ENCODE measurements at regions not wholly inside any gene's neighbourhood (a gene's known extent, or its start where the extent isn't known, plus 50 kb on each side); places are given as distances from the start of the nearest gene placed in this dataset.

GRCh38 chr7:27399791-27400567 lies 157.4 kb downstream of the EVX1 start:
- H3K36me3 ChIP-seq: no peaks in the 10 kb centered on the region
- no peaks in the 10 kb centered on the region for H3K27me3 ChIP-seq
- no peak overlapping the region for H3K27ac ChIP-seq
- H3K4me3 ChIP-seq: no peak overlapping the region
- intact Hi-C loops (cut with DNase I; ENCODE audit: low total_unique reads): no loop called here
- no peak for DNase-seq
- no peaks in the 10 kb centered on the region for H3K4me1 ChIP-seq
- no peak for TF ChIP-seq CTCF (IDR thresholded peaks at IDR 0.05)
- no peaks in the 10 kb centered on the region for H3K9me3 ChIP-seq

- intact Hi-C loops (cut with DNase I; ENCODE audit: low total_unique reads): no loop called here
- Histone ChIP-seq H3K4me1 (no peaks in the 10 kb centered on the region), H3K4me3 (no peak overlapping the region), H3K27me3 (no peaks in the 10 kb centered on the region), H3K36me3 (no peaks in the 10 kb centered on the region), H3K27ac (no peak overlapping the region), H3K9me3 (no peaks in the 10 kb centered on the region)
- TF ChIP-seq CTCF (IDR thresholded peaks at IDR 0.05): no peak
- DNase-seq: no peak
Measured at GRCh38 chr7:27405780-27406179, 163.2 kb downstream of the EVX1 start.

DNA sequence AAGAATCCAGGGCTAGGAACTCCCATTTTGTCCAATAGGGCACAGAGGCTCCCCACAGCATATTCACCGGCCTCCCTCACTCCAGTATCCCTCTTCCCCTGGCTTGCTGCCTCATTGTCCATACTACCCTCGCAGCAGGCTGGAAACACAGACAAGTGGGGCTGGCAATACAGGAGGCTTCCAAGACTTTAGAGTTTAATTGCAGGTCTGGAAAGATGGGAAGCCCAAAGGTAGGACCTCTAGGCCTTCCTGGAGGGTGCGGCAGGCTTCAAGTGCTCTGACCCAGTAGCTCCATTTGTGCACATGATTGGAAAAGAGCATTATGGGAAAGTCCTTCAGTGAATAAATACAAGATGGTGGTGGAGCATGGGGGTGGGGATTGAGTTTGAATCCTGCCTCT lies 166.7 kb downstream of the EVX1 start:
- intact Hi-C loops (cut with DNase I; ENCODE audit: low total_unique reads): no loop called here
- no peaks in the 10 kb centered on the region for H3K36me3 ChIP-seq

GRCh38 chr7:27409776-27410175 lies 167.2 kb downstream of the EVX1 start:
- no peaks in the 10 kb centered on the region for H3K27me3 ChIP-seq
- no peaks in the 10 kb centered on the region for H3K36me3 ChIP-seq
- intact Hi-C loops (cut with DNase I; ENCODE audit: low total_unique reads): no loop called here
- H3K4me1 ChIP-seq: no peaks in the 10 kb centered on the region
- TF ChIP-seq CTCF (IDR thresholded peaks at IDR 0.05): no peak
- no peak overlapping the region for H3K27ac ChIP-seq
- no peaks in the 10 kb centered on the region for H3K9me3 ChIP-seq
- no peak for DNase-seq
- no peak overlapping the region for H3K4me3 ChIP-seq

More for the DNA sequence above, 166.7 kb downstream of the EVX1 start:
- DNase-seq: no peak
- Histone ChIP-seq H3K27me3 (no peaks in the 10 kb centered on the region), H3K9me3 (no peaks in the 10 kb centered on the region), H3K4me3 (no peak overlapping the region), H3K27ac (no peak overlapping the region), H3K4me1 (no peaks in the 10 kb centered on the region)
- TF ChIP-seq CTCF (IDR thresholded peaks at IDR 0.05): no peak

- intact Hi-C loops (cut with DNase I; ENCODE audit: low total_unique reads): no loop called here
- no peak for TF ChIP-seq CTCF (IDR thresholded peaks at IDR 0.05)
- no peaks in the 10 kb centered on the region for H3K27me3 ChIP-seq
Measured at GRCh38 chr7:27410812-27411544, 168.4 kb downstream of the EVX1 start.

More at GRCh38 chr7:27410812-27411544, 168.4 kb downstream of the EVX1 start:
- no peak overlapping the region for H3K4me3 ChIP-seq
- no peak overlapping the region for H3K27ac ChIP-seq
- no peak for DNase-seq
- no peaks in the 10 kb centered on the region for H3K9me3 ChIP-seq
- no peaks in the 10 kb centered on the region for H3K4me1 ChIP-seq
- no peaks in the 10 kb centered on the region for H3K36me3 ChIP-seq
